ENCODE measurements at regions not wholly inside any gene's neighbourhood (a gene's known extent, or its start where the extent isn't known, plus 50 kb on each side); places are given as distances from the start of the nearest gene placed in this dataset.

- H3K36me3 Mint-ChIP-seq (ENCODE audit: low read depth) = peaks cover 6% of the 10 kb centered on the region
- TF ChIP-seq CTCF (IDR thresholded peaks at IDR 0.05; ENCODE audit: unreplicated experiment in 3 of 3) = no peak
- no peaks in the 10 kb centered on the region for H3K27me3 Mint-ChIP-seq (ENCODE audit: low read depth)
- H3K9me3 Mint-ChIP-seq = peaks cover 6% of the 10 kb centered on the region
- no peak overlapping the region for H3K4me3 Mint-ChIP-seq
- H3K4me1 Mint-ChIP-seq = no peaks in the 10 kb centered on the region
- H3K27ac Mint-ChIP-seq = no peak overlapping the region
These were observed 118.9 kb upstream of the NRP1 start for GRCh38 chr10:33453081-33454025.

GRCh38 chr10:33448421-33449140 is 114.1 kb upstream of the NRP1 start:
- peaks cover 6% of the 10 kb centered on the region for H3K36me3 Mint-ChIP-seq (ENCODE audit: low read depth)
- no peak for TF ChIP-seq CTCF (IDR thresholded peaks at IDR 0.05; ENCODE audit: unreplicated experiment in 3 of 3)
- no peak overlapping the region for H3K27ac Mint-ChIP-seq
- no peaks in the 10 kb centered on the region for H3K4me1 Mint-ChIP-seq
- H3K27me3 Mint-ChIP-seq (ENCODE audit: low read depth) = no peaks in the 10 kb centered on the region
- no peak overlapping the region for H3K4me3 Mint-ChIP-seq
- H3K9me3 Mint-ChIP-seq = peaks cover 6% of the 10 kb centered on the region

GRCh38 chr10:33441561-33441960 is 107.1 kb upstream of the NRP1 start:
- Mint-ChIP-seq H3K4me1 (no peaks in the 10 kb centered on the region), H3K27me3 (ENCODE audit: low read depth) (no peaks in the 10 kb centered on the region), H3K36me3 (ENCODE audit: low read depth) (no peaks in the 10 kb centered on the region), H3K27ac (no peak overlapping the region), H3K9me3 (no peaks in the 10 kb centered on the region), H3K4me3 (no peak overlapping the region)
- no peak for TF ChIP-seq CTCF (IDR thresholded peaks at IDR 0.05; ENCODE audit: unreplicated experiment in 3 of 3)

- Mint-ChIP-seq H3K9me3 (no peaks in the 10 kb centered on the region), H3K36me3 (ENCODE audit: low read depth) (no peaks in the 10 kb centered on the region), H3K4me1 (no peaks in the 10 kb centered on the region), H3K27me3 (ENCODE audit: low read depth) (no peaks in the 10 kb centered on the region), H3K4me3 (no peak overlapping the region), H3K27ac (no peak overlapping the region)
- no peak for TF ChIP-seq CTCF (IDR thresholded peaks at IDR 0.05; ENCODE audit: unreplicated experiment in 3 of 3)
These were observed 100.5 kb upstream of the NRP1 start for GRCh38 chr10:33434933-33435332.

- Mint-ChIP-seq H3K4me1 (peaks cover 10% of the 10 kb centered on the region), H3K27ac (no peak overlapping the region), H3K27me3 (ENCODE audit: low read depth) (no peaks in the 10 kb centered on the region), H3K4me3 (no peak overlapping the region), H3K36me3 (ENCODE audit: low read depth) (no peaks in the 10 kb centered on the region), H3K9me3 (no peaks in the 10 kb centered on the region)
- TF ChIP-seq CTCF (IDR thresholded peaks at IDR 0.05; ENCODE audit: unreplicated experiment in 3 of 3) = no peak
These were observed 94.2 kb upstream of the NRP1 start for GRCh38 chr10:33428682-33429081.

Data from nephron (organoid).